Astrocyte of the cerebellum (primary cell): ENCODE measurements at regions not wholly inside any gene's neighbourhood (a gene's known extent, or its start where the extent isn't known, plus 50 kb on each side); places are given as distances from the start of the nearest gene placed in this dataset.
"Not testable (repeated sequence)": the region's sequence is repeated elsewhere in the genome, so short reads cannot be mapped to it uniquely, and the experiment has no call there.

Source experiments
- DNase-seq: peaks from one replicate; pipeline ENCODE4 v3.0.0-alpha.2; 2011; ENCODE audit warnings: low read depth
- H3K4me3 ChIP-seq: 2 replicates; pipeline ENCODE4 v1.5.1; 2011; ENCODE audit warnings: mild to moderate bottlenecking, low read depth, low read length, moderate library complexity
- CTCF ChIP-seq: IDR thresholded peaks from 2 replicates; pipeline ENCODE4 v1.5.1; 2012; ENCODE audit warnings: low read length, low read depth, moderate library complexity, mild to moderate bottlenecking; ENCODE audit errors: missing control alignments
- in situ Hi-C: cut with HindIII; loops from 2 replicates; pipeline ENCODE4 v1.10.0; 2017; ENCODE audit warnings: low sequenced_read_pairs

- TF ChIP-seq CTCF = no peak
- no peak overlapping the region for H3K4me3 ChIP-seq
- in situ Hi-C loops = no loop called here
- DNase-seq = no peak
Measured at GRCh38 chr2:63740943-63741342, 100.8 kb upstream of the UGP2 start.

GRCh38 chr2:63741884-63742579, 99.7 kb upstream of the UGP2 start:
- no peak overlapping the region for H3K4me3 ChIP-seq
- no peak for TF ChIP-seq CTCF
- no peak for DNase-seq
- in situ Hi-C loops = no loop called here

GRCh38 chr2:63742580-63742976, 99.1 kb upstream of the UGP2 start:
- in situ Hi-C loops = no loop called here
- H3K4me3 ChIP-seq = no peak overlapping the region
- TF ChIP-seq CTCF = no peak
- DNase-seq = no peak

GRCh38 chr2:63743170-63743981, 98.3 kb upstream of the UGP2 start:
- no peak for TF ChIP-seq CTCF
- in situ Hi-C loops = no loop called here

GRCh38 chr2:63743982-63744966, 97.4 kb upstream of the UGP2 start:
- no peak overlapping the region for H3K4me3 ChIP-seq
- no peak for DNase-seq
- in situ Hi-C loops = no loop called here
- TF ChIP-seq CTCF = no peak

More at GRCh38 chr2:63743170-63743981, 98.3 kb upstream of the UGP2 start:
- no peak for DNase-seq
- H3K4me3 ChIP-seq = no peak overlapping the region

- H3K4me3 ChIP-seq, in situ Hi-C loops, DNase-seq: not testable (repeated sequence)
Measured at GRCh38 chr2:63746548-63746947, 95.1 kb upstream of the UGP2 start.
